OCI-LY7 (cell line): ENCODE measurements at regions not wholly inside any gene's neighbourhood (a gene's known extent, or its start where the extent isn't known, plus 50 kb on each side); places are given as distances from the start of the nearest gene placed in this dataset.

Experiments used
- CTCF ChIP-seq: fragments of 200-600 bp; sonication (generic); conservative IDR thresholded peaks from 2 replicates; pipeline ENCODE4 v1.5.1; 2014; ENCODE audit warnings: mild to moderate bottlenecking, antibody characterized with exemption, low read length, moderate library complexity, mixed read lengths
- EZH2phosphoT487 ChIP-seq: fragments of 200-600 bp; sonication (generic); IDR thresholded peaks from 2 replicates; pipeline ENCODE4 v1.6.1; 2018; ENCODE audit warnings: low read depth, borderline replicate concordance, mild to moderate bottlenecking, mixed run types, antibody characterized with exemption, low read length, moderate library complexity, mixed read lengths

DNA sequence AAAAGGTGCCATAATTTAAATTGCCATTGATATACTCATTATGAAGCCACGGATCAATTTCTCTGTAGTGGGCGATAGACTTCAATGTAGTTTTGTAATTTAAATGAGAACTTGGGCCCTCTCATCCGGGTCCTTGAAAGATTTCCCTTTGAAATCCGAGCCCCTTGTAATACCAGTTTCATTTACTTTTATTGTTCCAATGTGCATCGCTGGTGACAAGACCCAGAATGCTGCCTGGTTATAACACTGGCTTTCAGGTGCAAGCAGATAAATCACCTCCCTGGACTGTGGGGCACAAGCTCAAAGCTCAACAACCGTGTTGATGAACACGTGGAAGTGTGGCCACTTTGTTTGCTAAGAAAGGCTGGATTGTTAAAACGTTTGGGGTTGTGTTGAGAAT is 68.9 kb upstream of the FZD10 start:
- TF ChIP-seq CTCF (no peak), EZH2phosphoT487 (no peak)
